MM.1S (cell line): ENCODE measurements at regions not wholly inside any gene's neighbourhood (a gene's known extent, or its start where the extent isn't known, plus 50 kb on each side); places are given as distances from the start of the nearest gene placed in this dataset.

ENCODE experiments used
- DNase-seq: peaks from one replicate; pipeline ENCODE4 v3.0.0-alpha.2; 2015
- H2AFZ ChIP-seq: fragments of 300-600 bp; sonication (generic); 2 replicates; pipeline ENCODE4 v1.6.0; 2016; ENCODE audit warnings: antibody characterized with exemption, low read length
- H3F3A ChIP-seq: fragments of 300-600 bp; sonication (generic); 2 replicates; pipeline ENCODE4 v1.6.1; 2016; ENCODE audit warnings: mild to moderate bottlenecking, antibody characterized with exemption, low read length, moderate library complexity, mixed read lengths; ENCODE audit not compliant: insufficient read depth
- H3K27ac ChIP-seq: fragments of 300-600 bp; sonication (generic); 2 replicates; pipeline ENCODE4 v1.5.1; 2016; ENCODE audit warnings: mild to moderate bottlenecking, low read length
- H3K27me3 ChIP-seq: fragments of 300-600 bp; sonication (generic); replicated peaks from 2 replicates; pipeline ENCODE4 v1.6.0; 2016; ENCODE audit warnings: low read length; ENCODE audit not compliant: insufficient read depth
- H3K36me3 ChIP-seq: fragments of 300-600 bp; sonication (generic); replicated peaks from 2 replicates; pipeline ENCODE4 v1.6.1; 2016; ENCODE audit warnings: mild to moderate bottlenecking, low read length, mixed read lengths; ENCODE audit not compliant: insufficient read depth
- H3K4me1 ChIP-seq: fragments of 300-600 bp; sonication (generic); 2 replicates; pipeline ENCODE4 v1.6.1; 2016; ENCODE audit warnings: low read length, mixed read lengths
- H3K4me2 ChIP-seq: fragments of 300-600 bp; sonication (generic); 2 replicates; pipeline ENCODE4 v1.6.0; 2016; ENCODE audit warnings: low read depth, low read length
- H3K4me3 ChIP-seq: fragments of 300-600 bp; sonication (generic); 2 replicates; pipeline ENCODE4 v1.5.1; 2016; ENCODE audit warnings: low read length, mixed read lengths
- H3K79me2 ChIP-seq: fragments of 300-600 bp; sonication (generic); 2 replicates; pipeline ENCODE4 v1.6.1; 2016; ENCODE audit warnings: mixed run types, low read length, mixed read lengths
- H3K9ac ChIP-seq: fragments of 300-600 bp; sonication (generic); 2 replicates; pipeline ENCODE4 v1.6.1; 2016; ENCODE audit warnings: low read length, mixed read lengths
- H3K9me2 ChIP-seq: fragments of 300-600 bp; sonication (generic); replicated peaks from 2 replicates; pipeline ENCODE4 v1.6.1; 2016; ENCODE audit warnings: mild to moderate bottlenecking, low read length, mixed read lengths; ENCODE audit not compliant: insufficient read depth
- H3K9me3 ChIP-seq: fragments of 300-600 bp; sonication (generic); replicated peaks from 2 replicates; pipeline ENCODE4 v1.6.1; 2016; ENCODE audit warnings: mild to moderate bottlenecking, low read length, mixed read lengths; ENCODE audit not compliant: insufficient read depth
- H4K20me1 ChIP-seq: fragments of 300-600 bp; sonication (generic); 2 replicates; pipeline ENCODE4 v1.6.1; 2016; ENCODE audit warnings: mild to moderate bottlenecking, low read length, moderate library complexity, mixed read lengths; ENCODE audit not compliant: insufficient read depth
- EZH2 ChIP-seq: fragments of 300-600 bp; sonication (generic); optimal IDR thresholded peaks from 2 replicates; pipeline ENCODE3; 2017; ENCODE audit warnings: low read depth, mild to moderate bottlenecking, antibody characterized with exemption, low read length, mixed read lengths
- EZH2phosphoT487 ChIP-seq: fragments of 300-600 bp; sonication (generic); IDR thresholded peaks from 2 replicates; pipeline ENCODE4 v1.6.1; 2018; ENCODE audit warnings: antibody characterized with exemption, low read length
- TF ChIP-seq, protein P1 (sequence below): fragments of 300-600 bp; sonication (generic); IDR thresholded peaks from 2 replicates; pipeline ENCODE4 v1.5.1; 2016; ENCODE audit warnings: antibody characterized with exemption, low read length, mixed read lengths

DNA sequence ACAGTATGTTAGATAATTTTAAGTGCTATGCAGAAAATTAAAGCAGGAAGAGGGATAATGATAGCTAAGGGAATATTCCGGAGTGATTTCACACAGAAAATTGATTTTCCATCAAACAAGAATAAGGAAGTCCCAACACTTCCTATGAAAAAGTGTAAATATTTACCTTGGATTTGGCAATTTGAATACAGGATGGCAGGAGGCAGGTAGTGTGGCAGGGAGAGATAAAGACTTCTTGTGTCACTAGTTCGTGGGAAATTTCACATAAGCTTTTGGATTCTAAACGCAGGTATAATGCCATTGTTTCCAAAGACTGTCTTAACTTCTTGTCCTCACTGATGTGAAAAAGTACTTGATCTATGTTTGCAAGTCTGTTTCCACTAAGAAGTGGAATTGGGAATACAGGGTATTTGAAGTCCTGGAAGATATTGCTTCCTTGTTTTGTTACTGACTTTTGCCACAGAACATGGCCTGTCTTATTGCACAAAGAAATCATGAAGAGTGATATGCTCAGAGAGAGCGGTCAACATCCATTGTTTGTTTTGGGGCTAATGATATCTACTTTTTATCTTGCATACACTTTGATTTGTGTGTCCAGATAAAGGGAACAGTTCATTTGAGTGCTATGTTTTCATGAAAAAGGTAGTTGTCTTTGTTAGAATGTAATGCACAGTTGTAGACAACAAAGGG, 1216.1 kb upstream of the FAM98A start:
- Histone ChIP-seq H3K27me3 (no peaks in the 10 kb centered on the region), H3K9me3 (no peaks in the 10 kb centered on the region), H4K20me1 (no peaks in the 10 kb centered on the region), H3K4me2 (no peak overlapping the region), H3K79me2 (no peaks in the 10 kb centered on the region), H3K4me1 (no peaks in the 10 kb centered on the region), H3K9me2 (no peaks in the 10 kb centered on the region), H3K9ac (no peak overlapping the region), H2AFZ (no peak overlapping the region), H3K4me3 (no peak overlapping the region), H3K36me3 (no peaks in the 10 kb centered on the region), H3K27ac (no peak overlapping the region), H3F3A (no peaks in the 10 kb centered on the region)
- DNase-seq = no peak
- TF ChIP-seq EZH2phosphoT487 = no peak
- TF ChIP-seq EZH2 = no peak
- TF ChIP-seq, protein P1, sequence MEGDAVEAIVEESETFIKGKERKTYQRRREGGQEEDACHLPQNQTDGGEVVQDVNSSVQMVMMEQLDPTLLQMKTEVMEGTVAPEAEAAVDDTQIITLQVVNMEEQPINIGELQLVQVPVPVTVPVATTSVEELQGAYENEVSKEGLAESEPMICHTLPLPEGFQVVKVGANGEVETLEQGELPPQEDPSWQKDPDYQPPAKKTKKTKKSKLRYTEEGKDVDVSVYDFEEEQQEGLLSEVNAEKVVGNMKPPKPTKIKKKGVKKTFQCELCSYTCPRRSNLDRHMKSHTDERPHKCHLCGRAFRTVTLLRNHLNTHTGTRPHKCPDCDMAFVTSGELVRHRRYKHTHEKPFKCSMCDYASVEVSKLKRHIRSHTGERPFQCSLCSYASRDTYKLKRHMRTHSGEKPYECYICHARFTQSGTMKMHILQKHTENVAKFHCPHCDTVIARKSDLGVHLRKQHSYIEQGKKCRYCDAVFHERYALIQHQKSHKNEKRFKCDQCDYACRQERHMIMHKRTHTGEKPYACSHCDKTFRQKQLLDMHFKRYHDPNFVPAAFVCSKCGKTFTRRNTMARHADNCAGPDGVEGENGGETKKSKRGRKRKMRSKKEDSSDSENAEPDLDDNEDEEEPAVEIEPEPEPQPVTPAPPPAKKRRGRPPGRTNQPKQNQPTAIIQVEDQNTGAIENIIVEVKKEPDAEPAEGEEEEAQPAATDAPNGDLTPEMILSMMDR = no peak

DNA sequence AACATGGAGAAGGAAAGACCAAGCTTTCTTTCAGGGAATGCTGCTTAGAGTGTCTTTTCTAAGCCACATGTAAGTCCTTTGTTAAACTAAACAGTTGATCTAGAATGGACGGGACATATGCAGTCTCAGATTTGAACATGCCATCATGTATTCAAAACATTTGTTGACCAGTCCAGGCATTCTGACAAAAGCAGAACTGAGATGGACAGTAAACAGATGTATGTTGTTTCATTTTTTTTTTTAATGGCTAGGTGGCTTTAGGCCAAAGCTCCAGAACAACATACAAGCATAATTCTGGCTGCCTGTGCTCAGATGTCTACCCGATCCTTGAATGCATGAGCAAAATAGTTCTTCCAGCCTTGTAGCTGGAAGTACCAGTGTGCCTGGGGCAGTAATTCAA, 1211.4 kb upstream of the FAM98A start:
- H2AFZ ChIP-seq = no peak overlapping the region
- TF ChIP-seq, protein P1 = no peak
- TF ChIP-seq EZH2 (no peak), EZH2phosphoT487 (no peak)
- no peaks in the 10 kb centered on the region for H3K36me3 ChIP-seq
- no peak overlapping the region for H3K4me3 ChIP-seq
- no peaks in the 10 kb centered on the region for H3F3A ChIP-seq
- DNase-seq = no peak
- no peaks in the 10 kb centered on the region for H4K20me1 ChIP-seq
- no peaks in the 10 kb centered on the region for H3K27me3 ChIP-seq
- no peaks in the 10 kb centered on the region for H3K9me3 ChIP-seq
- no peak overlapping the region for H3K9ac ChIP-seq
- no peaks in the 10 kb centered on the region for H3K9me2 ChIP-seq
- no peaks in the 10 kb centered on the region for H3K79me2 ChIP-seq
- no peak overlapping the region for H3K4me2 ChIP-seq
- H3K4me1 ChIP-seq = no peaks in the 10 kb centered on the region
- no peak overlapping the region for H3K27ac ChIP-seq

DNA sequence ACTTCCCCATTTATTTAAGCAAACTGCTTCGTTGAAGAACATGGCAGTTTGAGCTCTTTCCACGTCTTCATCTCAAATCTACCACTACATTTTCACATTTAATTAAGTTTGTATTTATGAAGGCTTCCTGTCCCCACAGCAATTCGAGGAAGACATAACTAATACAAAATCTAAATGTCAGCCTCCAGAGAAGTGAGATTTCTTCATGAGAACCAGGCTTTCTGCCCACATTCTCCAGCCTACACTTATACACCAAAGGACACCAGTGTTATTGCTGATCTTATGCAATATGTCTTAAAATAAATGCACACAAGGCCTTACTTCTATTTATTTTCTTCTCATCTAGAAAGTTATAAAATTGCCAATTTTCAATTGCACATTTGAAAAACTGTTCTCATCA, 1209.3 kb upstream of the FAM98A start:
- Histone ChIP-seq H3K9me2 (no peaks in the 10 kb centered on the region), H3K79me2 (no peaks in the 10 kb centered on the region), H3K9me3 (no peaks in the 10 kb centered on the region), H3K4me1 (no peaks in the 10 kb centered on the region), H3K27me3 (no peaks in the 10 kb centered on the region), H3K4me2 (no peak overlapping the region), H3K9ac (no peak overlapping the region), H3K27ac (no peak overlapping the region), H3K36me3 (no peaks in the 10 kb centered on the region), H4K20me1 (no peaks in the 10 kb centered on the region), H3F3A (no peaks in the 10 kb centered on the region), H3K4me3 (no peak overlapping the region), H2AFZ (no peak overlapping the region)
- TF ChIP-seq, protein P1 = no peak
- TF ChIP-seq EZH2phosphoT487 = no peak
- TF ChIP-seq EZH2 = no peak
- DNase-seq = no peak
